GM20000 (cell line): ENCODE measurements at regions not wholly inside any gene's neighbourhood (a gene's known extent, or its start where the extent isn't known, plus 50 kb on each side); places are given as distances from the start of the nearest gene placed in this dataset.

ENCODE experiments used
- DNase-seq: peaks from one replicate; pipeline ENCODE4 v3.0.0; 2012; ENCODE audit warnings: low spot score
- CTCF ChIP-seq: IDR thresholded peaks from 2 replicates; pipeline ENCODE4 v1.5.1; 2012; ENCODE audit warnings: mild to moderate bottlenecking, control low read depth; ENCODE audit errors: extremely low read depth, missing control alignments

GRCh38 chr5:15007646-15008045 lies 136.1 kb upstream of the ANKH start:
- TF ChIP-seq CTCF, result no peak
- no peak for DNase-seq

- no peak for TF ChIP-seq CTCF
- DNase-seq, result no peak
Observed at GRCh38 chr5:15004506-15004905, 132.9 kb upstream of the ANKH start.

- TF ChIP-seq CTCF, result peak; percentile 84
- DNase-seq, result peak; percentile 78
Observed at GRCh38 chr5:15003511-15003920, 131.9 kb upstream of the ANKH start.

- TF ChIP-seq CTCF, result no peak
- DNase-seq, result no peak
Observed at GRCh38 chr5:15002791-15003190, 131.2 kb upstream of the ANKH start.

GRCh38 chr5:15002173-15002572 lies 130.6 kb upstream of the ANKH start:
- DNase-seq, result no peak
- TF ChIP-seq CTCF, result no peak

- TF ChIP-seq CTCF, result no peak
- DNase-seq, result no peak
Observed at GRCh38 chr5:15001517-15001916, 129.9 kb upstream of the ANKH start.

GRCh38 chr5:14998491-14998890 lies 126.9 kb upstream of the ANKH start:
- no peak for TF ChIP-seq CTCF
- DNase-seq, result no peak
